ENCODE measurements at regions not wholly inside any gene's neighbourhood (a gene's known extent, or its start where the extent isn't known, plus 50 kb on each side); places are given as distances from the start of the nearest gene placed in this dataset.

DNA sequence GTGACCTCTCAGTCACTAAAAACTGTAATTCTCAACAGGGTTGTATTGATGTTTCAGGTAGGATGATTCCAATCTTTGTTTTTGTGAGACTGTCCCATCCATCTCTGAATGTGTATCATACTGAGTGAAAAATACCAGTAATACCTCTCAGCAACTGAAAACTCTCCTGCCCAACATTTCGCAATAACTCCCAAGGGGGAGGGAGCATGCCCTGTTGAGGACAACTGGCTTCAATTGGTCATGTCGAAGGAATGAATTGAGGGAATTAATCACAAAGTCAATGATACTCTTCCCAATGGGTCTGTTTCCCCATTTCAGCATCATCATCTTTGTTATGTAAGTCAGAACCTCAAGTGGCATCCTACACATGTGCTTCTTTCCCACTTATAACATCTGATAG, 102.4 kb upstream of the E2F7 start:
- POLR2A ChIA-PET = no interaction called here

DNA sequence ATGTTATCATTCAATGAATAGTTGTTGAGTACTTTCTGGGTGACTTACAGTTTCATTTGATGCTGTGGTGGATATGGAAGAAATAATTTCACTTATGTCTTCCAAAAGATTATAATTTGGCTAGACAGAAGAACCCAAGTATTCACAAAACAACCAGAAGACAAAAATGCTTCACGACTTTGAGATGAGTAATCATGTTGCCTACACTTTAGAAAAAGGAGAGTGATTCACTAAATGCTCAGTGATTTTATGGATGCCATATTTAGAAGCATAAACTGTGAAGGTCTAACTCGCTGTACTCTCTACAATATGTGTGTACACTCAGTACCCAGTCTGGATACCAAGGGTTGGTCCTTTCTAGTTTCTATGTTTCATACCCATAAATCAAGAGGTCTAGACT, 101.3 kb upstream of the E2F7 start:
- POLR2A ChIA-PET = no interaction called here
- CTCF ChIA-PET = no interaction called here

More for the DNA sequence above, 102.4 kb upstream of the E2F7 start:
- CTCF ChIA-PET = no interaction called here

DNA sequence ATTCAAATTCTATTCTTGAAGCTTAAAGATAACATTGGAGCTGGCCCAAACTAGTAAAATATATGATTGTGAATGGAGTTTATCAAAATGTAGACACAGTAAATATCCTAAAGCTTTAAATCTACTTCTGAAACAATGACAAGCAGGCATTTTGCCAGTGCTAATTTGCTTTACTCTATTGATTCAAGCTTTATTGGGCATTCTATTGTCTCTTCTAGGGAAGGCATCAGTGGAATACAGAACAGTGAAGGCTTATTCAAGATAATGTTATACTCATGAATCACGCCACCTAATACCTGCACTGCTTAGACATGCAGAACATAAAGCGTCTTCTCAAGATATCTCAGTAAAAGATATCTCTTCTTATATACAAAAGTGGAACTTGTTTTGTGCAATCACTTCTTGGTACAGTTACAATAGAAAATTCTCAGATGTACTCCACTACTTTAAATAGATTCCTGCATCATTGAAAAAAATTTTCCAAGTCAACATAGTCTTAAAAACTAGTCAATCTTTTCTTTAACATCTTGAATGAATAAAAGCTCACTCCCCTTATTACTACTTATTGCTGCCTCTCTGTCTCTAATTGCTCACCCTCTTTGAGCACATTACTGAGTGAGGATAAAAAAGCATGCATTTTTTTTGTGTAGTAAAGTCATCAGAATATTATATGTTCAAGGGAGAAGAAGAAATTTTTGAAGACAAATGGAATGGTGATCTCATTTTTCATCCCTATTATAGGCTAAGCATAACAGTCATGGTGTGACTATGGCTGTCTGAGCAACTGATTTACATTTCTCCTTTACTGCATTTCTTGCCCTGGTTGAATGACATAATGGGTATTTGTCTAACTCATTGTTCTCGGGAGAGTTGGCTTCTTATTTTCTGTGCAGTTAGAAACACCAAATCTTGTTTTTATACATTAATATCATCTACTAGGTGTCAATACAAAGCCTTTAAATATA, 98.0 kb upstream of the E2F7 start:
- POLR2A ChIA-PET = no interaction called here
- CTCF ChIA-PET = no interaction called here

DNA sequence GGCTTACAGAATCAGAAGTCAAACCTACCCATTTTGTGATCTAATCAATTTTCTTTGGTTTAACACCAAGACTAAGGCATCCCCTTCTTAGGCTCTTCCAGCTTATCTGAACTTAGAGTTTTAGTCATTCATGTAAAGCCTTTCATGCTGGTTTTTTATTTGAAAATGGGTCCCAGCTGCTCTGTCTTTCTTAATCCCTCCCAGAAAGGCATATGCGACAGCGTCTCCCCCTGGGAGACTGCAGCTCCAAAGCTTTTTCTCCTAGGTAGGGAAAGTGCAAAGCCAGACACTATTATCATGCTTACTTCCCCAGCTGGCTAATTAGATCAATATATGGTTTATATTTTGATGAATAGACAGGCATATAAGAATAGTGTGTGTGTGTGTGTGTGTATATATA, 96.6 kb upstream of the E2F7 start:
- CTCF ChIA-PET = no interaction called here
- POLR2A ChIA-PET = no interaction called here

DNA sequence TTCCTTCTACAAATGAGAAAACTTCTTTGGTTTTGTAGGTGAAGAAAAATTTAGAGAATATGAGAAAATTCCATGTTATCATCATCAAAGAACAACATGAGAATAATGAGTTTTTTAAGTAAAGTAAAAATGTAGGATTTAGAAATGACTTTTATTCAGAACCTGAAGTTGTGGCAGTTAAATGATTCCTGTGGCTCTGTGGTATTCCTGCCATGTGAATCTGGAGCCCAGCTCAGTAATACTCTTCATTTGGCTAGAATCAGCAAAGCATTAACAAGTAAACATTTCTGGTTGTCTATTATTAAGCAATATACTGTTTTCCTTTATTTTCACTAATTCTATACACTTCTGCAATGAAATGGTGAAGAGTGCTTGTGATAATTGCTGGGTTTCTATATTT, 95.6 kb upstream of the E2F7 start:
- ChIA-PET CTCF (no interaction called here), POLR2A (no interaction called here)

DNA sequence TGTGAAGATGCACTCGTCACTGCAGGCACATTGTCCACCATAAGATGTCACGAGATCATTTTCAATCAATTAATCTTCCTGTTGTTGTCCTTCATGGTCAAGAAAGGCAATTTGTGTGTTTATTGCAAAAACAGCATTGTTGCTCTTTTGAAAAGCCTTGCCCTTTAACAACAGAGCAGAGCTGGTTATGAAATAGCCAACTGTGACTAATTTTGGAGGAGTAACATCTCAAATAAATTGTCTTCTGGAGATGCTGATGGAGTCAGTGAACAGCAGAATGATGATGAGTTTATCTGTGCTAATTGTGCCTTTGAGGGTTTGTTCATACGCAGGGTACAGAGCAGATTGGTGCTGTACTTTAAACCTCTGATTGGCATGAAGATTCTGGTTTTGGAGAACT, 88.3 kb upstream of the E2F7 start:
- ChIA-PET CTCF (no interaction called here), POLR2A (no interaction called here)

DNA sequence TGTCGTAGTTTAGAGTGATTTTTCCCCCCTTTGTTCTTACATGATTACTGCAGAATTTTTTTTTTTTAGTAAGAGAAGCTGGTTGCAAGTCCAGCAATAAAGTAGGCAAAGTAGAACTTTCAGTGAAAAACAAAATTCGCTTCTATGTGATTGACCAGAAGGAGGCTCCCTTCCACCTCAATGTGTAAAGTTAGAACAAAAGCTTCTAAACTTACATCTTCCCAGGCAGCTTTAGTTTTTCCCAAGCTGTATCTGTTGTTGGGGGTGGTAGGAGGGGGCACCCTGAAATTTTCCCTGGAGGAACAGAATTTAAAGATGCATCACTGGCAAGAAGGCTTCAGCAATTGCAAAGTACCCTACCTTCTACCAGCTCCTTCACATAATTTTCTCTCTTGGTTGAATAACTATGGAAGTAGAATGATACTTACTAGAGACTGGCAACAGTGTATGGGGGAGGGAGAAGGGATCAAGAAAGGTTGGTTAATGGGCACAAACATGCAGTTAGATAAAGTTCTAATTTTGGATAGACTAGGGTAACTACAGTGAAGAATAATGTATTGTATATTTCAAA, 87.3 kb upstream of the E2F7 start:
- POLR2A ChIA-PET = no interaction called here
- CTCF ChIA-PET = no interaction called here

DNA sequence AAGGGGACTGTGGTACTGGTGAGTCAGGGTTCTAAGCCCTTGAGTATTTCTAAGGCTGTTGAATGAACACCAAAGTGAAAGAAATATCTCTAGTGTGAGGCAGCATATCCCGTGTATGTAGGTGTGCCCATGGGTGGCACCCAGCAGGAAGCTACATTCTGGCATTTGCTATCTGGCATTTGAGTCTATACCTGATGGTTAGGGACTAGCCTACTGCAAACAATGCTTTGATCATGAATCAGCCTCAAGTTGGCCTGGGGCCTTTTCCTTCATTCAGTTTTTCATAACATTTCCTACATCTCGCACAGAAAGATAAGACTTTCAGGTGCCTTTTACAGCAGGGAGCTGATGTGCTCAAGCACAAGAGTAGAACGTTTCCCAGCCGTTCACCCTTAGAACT, 85.7 kb upstream of the E2F7 start:
- CTCF ChIA-PET = no interaction called here
- POLR2A ChIA-PET = no interaction called here

DNA sequence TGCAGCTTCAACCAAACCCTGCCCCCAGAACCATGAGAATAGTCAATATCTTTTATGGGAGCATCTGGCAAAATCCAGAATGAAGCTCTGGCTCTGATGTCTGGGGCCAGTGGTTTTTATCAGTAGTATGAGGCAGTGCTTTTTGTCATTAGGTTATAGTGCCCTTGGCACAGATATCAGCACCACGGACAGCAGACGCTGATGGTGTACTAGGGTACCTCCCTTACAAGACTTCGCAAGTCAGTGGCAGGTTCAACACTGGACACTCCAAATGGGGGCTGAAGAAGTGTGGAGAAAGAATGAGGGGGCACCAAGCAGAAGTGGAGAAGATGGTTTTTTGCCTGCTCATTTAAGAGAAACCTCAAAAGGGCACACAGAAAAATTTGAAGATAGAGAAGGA, 68.2 kb upstream of the E2F7 start:
- POLR2A ChIA-PET = no interaction called here
- CTCF ChIA-PET = no interaction called here

DNA sequence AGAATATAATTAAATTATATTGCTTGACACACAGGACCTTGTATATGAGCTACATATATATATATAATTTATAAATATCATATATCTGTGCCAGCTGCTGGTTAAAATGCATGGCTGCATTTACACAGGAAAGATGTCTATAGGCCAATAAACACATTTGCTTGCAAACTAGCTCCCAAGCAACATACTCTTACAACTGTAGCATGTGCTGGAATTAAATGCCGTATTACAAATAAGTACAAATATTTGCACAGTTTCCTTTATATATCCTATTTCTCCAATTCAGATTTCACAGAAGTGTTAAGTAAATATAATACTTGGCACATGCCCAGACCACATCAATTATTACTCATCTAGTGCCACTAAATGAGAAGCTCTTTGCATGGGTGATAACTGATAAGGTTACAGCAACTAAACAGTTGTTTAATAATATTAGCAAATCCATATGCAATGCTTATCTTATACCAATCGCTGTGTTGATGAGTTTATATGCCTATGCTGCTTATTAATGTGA, 66.7 kb upstream of the E2F7 start:
- ChIA-PET CTCF (no interaction called here), POLR2A (no interaction called here)

DNA sequence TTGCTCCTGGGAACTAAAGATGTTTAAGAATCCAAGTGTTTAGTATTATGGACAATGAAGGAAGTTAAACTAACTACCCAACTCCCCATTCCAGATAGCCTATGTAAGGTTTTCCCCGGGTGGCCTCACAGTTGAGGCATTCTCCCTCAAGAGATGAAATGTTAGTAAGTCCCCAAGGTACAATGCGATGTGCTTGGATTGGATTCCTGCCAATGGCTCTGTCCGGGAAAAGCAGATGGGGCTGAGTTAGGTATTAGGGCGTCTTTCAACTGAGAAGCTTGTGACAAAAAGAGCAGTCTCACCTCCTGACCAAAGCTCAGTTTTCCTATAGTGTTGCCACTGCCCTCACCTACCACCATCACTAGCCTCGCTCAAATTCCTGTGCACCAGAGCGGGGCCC, 64.8 kb upstream of the E2F7 start:
- CTCF ChIA-PET = interaction anchor here (0.6 kb wide), 1 partner anchor 578 kb away, joined by 4 read pairs; no protein-coding TSS in a partner anchor
- POLR2A ChIA-PET = no interaction called here

DNA sequence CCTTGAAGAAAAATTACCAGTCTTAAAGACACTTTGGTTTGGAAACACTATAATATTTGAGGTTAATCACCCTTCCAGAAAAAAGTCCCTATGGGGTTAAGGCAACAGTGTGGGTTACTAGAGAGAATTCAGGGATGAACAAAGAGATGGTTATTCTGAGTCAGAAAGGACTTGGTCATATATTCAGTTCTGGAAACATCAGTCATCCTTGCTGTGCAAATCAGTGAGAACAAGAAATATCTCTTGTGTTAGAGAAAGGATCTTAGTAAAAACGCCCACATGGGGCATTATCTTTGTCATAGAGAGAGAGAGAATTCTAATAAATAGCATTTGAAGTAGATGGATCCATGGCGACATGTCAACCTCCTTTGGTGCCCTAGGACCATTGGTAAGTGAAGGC, 59.4 kb upstream of the E2F7 start:
- POLR2A ChIA-PET = no interaction called here
- CTCF ChIA-PET = no interaction called here

DNA sequence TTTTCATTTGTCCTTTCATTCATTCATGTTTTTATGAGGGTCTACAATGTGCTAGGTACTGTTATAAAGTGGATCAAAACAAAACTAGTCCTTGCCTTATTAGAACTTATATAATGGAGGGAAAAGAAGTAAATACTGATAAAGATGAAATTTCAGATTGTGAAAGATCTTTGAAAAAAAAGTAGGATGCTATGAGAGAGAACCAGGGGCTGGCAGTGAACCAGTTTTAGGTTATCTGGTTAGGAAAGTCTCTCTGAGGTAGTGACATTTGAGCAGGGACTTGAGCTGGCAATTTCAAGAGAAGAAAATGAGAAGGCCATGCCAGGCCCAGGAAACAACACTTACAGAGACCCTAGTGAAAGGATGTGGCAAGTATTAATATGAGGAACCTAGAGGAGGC, 57.3 kb upstream of the E2F7 start:
- CTCF ChIA-PET = interaction anchor here (0.6 kb wide), 1 partner anchor 496 kb away, joined by 3 read pairs; no protein-coding TSS in a partner anchor
- POLR2A ChIA-PET = no interaction called here

DNA sequence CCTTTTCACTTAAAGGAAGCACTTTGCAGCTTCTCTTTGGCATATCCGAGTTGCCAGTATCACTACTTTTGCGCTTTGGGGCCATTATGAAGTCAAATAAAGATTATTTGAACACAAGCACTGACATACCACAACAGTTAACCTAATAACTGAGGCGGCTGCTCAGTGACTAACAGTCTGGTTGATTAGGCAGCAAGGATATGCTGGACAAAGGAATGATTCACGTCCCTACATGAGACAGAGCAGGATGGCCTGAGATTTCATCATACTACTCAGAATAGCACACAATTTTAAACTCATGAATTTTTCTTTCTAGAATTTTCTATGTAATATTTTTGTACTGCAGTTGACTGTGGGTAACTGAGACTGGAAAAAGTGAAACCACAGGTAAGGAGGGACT, 56.9 kb upstream of the E2F7 start:
- ChIA-PET CTCF (no interaction called here), POLR2A (no interaction called here)

DNA sequence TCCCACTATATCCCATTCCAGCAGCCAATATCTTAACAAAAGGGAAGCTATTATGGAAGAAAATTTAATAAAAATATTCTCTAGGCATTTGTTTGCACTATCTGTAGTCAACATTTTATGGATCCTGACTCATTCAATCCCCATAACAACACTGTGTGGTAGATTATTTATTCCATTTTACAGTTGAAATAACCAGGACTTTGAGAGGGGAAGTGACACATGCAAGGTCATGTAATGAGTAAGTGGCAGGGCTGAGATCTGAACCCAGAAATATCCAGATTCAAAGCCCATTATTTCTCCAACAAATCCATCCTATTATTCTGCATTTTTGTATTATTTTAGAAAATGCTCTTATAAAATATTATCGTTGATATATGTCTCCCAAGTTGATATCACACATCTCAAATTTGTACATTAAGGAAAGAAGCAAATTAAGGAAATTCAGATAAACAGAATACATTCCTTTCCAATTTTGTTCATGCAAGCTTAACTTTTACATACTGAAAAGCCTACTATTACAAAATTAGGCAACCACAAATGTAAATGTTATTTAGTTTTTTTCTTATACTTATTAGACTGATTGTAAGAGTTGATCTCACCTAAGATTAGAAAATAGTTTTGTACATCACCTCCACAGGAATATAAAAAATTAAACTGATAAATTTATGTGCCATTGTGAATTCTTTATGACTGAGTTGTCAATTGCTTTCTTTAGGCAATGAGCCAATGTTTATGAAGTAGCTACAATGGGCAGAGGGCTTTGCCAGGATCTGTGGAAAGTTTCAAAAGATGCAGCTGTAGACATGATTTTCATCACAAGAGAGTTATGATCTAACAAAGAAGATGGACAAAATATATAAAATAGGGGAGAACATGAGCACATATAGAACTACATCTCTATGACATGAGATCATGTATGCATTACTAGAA, 55.1 kb upstream of the E2F7 start:
- POLR2A ChIA-PET = no interaction called here
- CTCF ChIA-PET = no interaction called here

DNA sequence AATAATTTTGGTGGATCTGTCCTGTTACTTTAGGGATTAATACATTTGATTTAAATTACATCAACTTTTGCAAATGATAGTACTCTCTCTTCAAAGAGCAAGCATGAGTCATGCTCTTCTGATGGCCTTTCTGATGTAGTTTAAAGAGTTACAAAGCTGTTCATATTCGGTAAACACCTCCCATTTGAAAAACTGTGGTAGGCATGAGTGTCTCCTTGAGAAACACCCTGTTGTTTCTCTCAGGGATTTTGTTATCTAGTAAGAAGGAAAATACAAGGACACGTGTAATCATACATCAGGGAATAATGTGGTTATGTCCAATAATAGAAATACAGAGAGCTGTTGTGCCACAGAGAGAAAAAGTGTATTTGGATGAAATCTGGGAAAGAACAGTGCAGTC, 53.3 kb upstream of the E2F7 start:
- POLR2A ChIA-PET = no interaction called here
- CTCF ChIA-PET = no interaction called here

DNA sequence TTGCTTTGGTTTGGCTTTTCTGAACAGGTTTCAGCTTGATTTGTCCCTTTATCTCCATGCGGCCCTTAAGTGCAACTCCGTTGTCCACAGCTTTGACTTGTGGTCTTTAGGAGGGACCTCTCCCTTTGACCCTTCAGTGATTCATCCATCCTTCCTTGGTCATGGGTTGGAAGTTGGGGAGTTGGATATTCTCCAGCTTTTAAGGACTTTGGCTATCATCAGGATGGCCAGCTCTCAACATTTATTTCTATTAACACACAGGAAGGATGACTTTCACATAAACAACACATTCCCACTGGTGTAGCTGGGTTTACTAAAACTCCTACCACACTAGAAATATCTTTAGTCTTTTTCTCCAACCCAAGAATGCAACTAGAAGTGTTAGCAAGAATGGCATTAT, 50.9 kb upstream of the E2F7 start:
- CTCF ChIA-PET = no interaction called here
- POLR2A ChIA-PET = no interaction called here

DNA sequence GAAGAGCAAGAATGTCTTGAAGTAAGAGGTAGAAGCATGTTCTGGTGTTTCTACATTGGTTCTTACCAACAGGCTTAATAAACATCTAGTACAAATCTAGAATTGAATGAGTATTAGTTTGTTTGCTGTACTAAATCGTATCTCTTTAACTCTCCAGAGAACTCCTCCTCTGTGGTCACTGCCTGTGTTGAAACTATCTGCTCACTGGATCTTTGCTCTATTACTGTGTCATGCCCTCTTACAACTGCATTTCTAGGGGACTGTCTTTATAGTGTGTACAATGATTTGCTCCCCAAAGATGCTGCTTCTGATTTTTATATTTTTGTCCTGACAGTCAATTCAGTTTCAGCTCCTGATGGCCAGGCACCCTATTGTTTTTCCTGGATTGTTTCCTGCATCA, 50.1 kb upstream of the E2F7 start:
- POLR2A ChIA-PET = no interaction called here

More for the DNA sequence above, 50.1 kb upstream of the E2F7 start:
- CTCF ChIA-PET = no interaction called here

Data from activated CD8-positive, alpha-beta memory T cell treated with anti-CD3 and anti-CD28 coated beads for 36 hours (primary cell).